Neuronal stem cell (in vitro differentiated cells): ENCODE measurements at regions not wholly inside any gene's neighbourhood (a gene's known extent, or its start where the extent isn't known, plus 50 kb on each side); places are given as distances from the start of the nearest gene placed in this dataset.

ENCODE experiments used
- DNase-seq: peaks from one replicate; pipeline ENCODE4 v3.0.0-alpha.2; 2013; ENCODE audit warnings: low spot score
- H2AFZ ChIP-seq: one replicate; pipeline ENCODE4 v1.6.1; 2013; ENCODE audit warnings: mild to moderate bottlenecking, low read length, inconsistent platforms
- H2AK5ac ChIP-seq: 2 replicates; pipeline ENCODE4 v1.6.1; 2013; ENCODE audit warnings: low read depth, mild to moderate bottlenecking, inconsistent platforms, low read length, moderate library complexity, mixed read lengths
- H2BK120ac ChIP-seq: 2 replicates; pipeline ENCODE4 v1.6.1; 2013; ENCODE audit warnings: low read depth, mild to moderate bottlenecking, inconsistent platforms, low read length, moderate library complexity, mixed read lengths
- H2BK12ac ChIP-seq: one replicate; pipeline ENCODE4 v1.6.1; 2013; ENCODE audit warnings: low read length, inconsistent platforms
- H2BK15ac ChIP-seq: 2 replicates; pipeline ENCODE4 v1.6.1; 2013; ENCODE audit warnings: mild to moderate bottlenecking, low read length, inconsistent platforms, mixed read lengths
- H2BK5ac ChIP-seq: one replicate; pipeline ENCODE4 v1.6.1; 2013; ENCODE audit warnings: inconsistent platforms, mild to moderate bottlenecking, low read length, moderate library complexity
- H3K14ac ChIP-seq: one replicate; pipeline ENCODE4 v1.6.1; 2013; ENCODE audit warnings: low read length, inconsistent platforms
- H3K18ac ChIP-seq: 2 replicates; pipeline ENCODE4 v1.6.1; 2013; ENCODE audit warnings: low read length, inconsistent platforms
- H3K23ac ChIP-seq: 2 replicates; pipeline ENCODE4 v1.6.1; 2013; ENCODE audit warnings: low read depth, mild to moderate bottlenecking, mixed read lengths, low read length, inconsistent platforms; ENCODE audit not compliant: poor library complexity
- H3K27ac ChIP-seq: replicated peaks from 3 replicates; pipeline ENCODE4 v1.5.1; 2013; ENCODE audit warnings: low read length, inconsistent platforms
- H3K27me3 ChIP-seq, 3 experiments: 2 replicates each; pipeline ENCODE4 v1.6.1; 2013; ENCODE audit warnings: low read length in 3 of 3, mild to moderate bottlenecking in 2 of 3, inconsistent platforms in 1 of 3, low read depth in 1 of 3, mixed read lengths in 1 of 3, moderate library complexity in 1 of 3; ENCODE audit not compliant: control insufficient read depth in 3 of 3, insufficient read depth in 3 of 3
- H3K36me3 ChIP-seq, 2 donors: replicated peaks in 1 of 2; 2 replicates each; pipeline ENCODE4 v1.6.1; 2013; ENCODE audit warnings: low read length in 2 of 2; ENCODE audit not compliant: control insufficient read depth in 2 of 2, insufficient read depth in 2 of 2
- H3K4ac ChIP-seq: 2 replicates; pipeline ENCODE4 v1.6.1; 2013; ENCODE audit warnings: inconsistent platforms, mild to moderate bottlenecking, low read length, moderate library complexity
- H3K4me1 ChIP-seq, 2 donors: 1 replicate in 1 of 2; 2 replicates in 1 of 2; pipeline ENCODE4 v1.6.1; 2013; ENCODE audit warnings: low read length in 2 of 2, low read depth in 1 of 2; ENCODE audit not compliant: control insufficient read depth in 2 of 2, insufficient read depth in 1 of 2
- H3K4me2 ChIP-seq: one replicate; pipeline ENCODE4 v1.6.1; 2013; ENCODE audit warnings: mild to moderate bottlenecking, low read length, inconsistent platforms; ENCODE audit not compliant: insufficient read depth, poor library complexity, severe bottlenecking
- H3K4me3 ChIP-seq, 2 donors: 2 replicates each; pipeline ENCODE4 v1.5.1; 2013; ENCODE audit warnings: low read length in 2 of 2, mild to moderate bottlenecking in 2 of 2, inconsistent platforms in 1 of 2, moderate library complexity in 1 of 2
- H3K79me1 ChIP-seq: one replicate; pipeline ENCODE4 v1.6.1; 2013; ENCODE audit warnings: low read depth, mild to moderate bottlenecking, inconsistent platforms, low read length, moderate library complexity
- H3K9ac ChIP-seq: one replicate; pipeline ENCODE4 v1.6.1; 2013; ENCODE audit warnings: mild to moderate bottlenecking, low read depth, low read length, inconsistent platforms; ENCODE audit not compliant: poor library complexity
- H3K9me3 ChIP-seq, 2 donors: replicated peaks in 1 of 2; 2 replicates each; pipeline versions ENCODE3 to v1.6.1; 2013; ENCODE audit warnings: low read length in 2 of 2, mild to moderate bottlenecking in 2 of 2, inconsistent platforms in 1 of 2, low read depth in 1 of 2, mixed read lengths in 1 of 2, moderate library complexity in 1 of 2; ENCODE audit not compliant: control insufficient read depth in 2 of 2, insufficient read depth in 1 of 2
- H4K8ac ChIP-seq: one replicate; pipeline ENCODE4 v1.6.1; 2013; ENCODE audit warnings: low read depth, mild to moderate bottlenecking, inconsistent platforms, low read length, moderate library complexity
- H4K91ac ChIP-seq: one replicate; pipeline ENCODE4 v1.6.1; 2013; ENCODE audit warnings: low read length, low read depth, mild to moderate bottlenecking, inconsistent platforms; ENCODE audit not compliant: poor library complexity
- WGBS, 2 donors: extraction: QIAGEN DNeasy Blood & Tissue Kit; methylation state at CpG; one replicate each; pipeline ENCODE4 v1.1.7; 2013; ENCODE audit warnings: missing lambda C conversion rate in 2 of 2, mixed read lengths in 1 of 2; ENCODE audit not compliant: insufficient read length in 2 of 2, insufficient replicate concordance in 1 of 2; ENCODE audit errors: extremely low coverage in 2 of 2; 5-methylcytosine and 5-hydroxymethylcytosine counted together

GRCh38 chr3:65042675-65043074 lies 354.9 kb upstream of the ADAMTS9 start:
- Histone ChIP-seq H3K4ac (no peak overlapping the region), H3K9ac (no peak overlapping the region), H2AK5ac (no peak overlapping the region), H3K27me3 (no peaks in the 10 kb centered on the region), H2AFZ (no peak overlapping the region), H3K14ac (no peak overlapping the region), H2BK15ac (no peak overlapping the region), H3K18ac (no peak overlapping the region), H3K36me3 (no peaks in the 10 kb centered on the region), H3K4me2 (no peak overlapping the region), H3K4me1 (peaks cover 4 to 5% of the 10 kb centered on the region in 2 donors), H2BK120ac (no peak overlapping the region), H4K8ac (no peak overlapping the region), H4K91ac (no peak overlapping the region), H3K4me3 (no peak overlapping the region), H2BK12ac (no peak overlapping the region), H3K27ac (no peak overlapping the region), H3K23ac (no peak overlapping the region), H3K79me1 (no peaks in the 10 kb centered on the region), H2BK5ac (no peak overlapping the region), H3K9me3 (peaks cover 0 to 5% of the 10 kb centered on the region in 2 donors)
- no CpG with 5 or more reads among the region's 3 CpGs for WGBS, 2 donors
- DNase-seq = no peak

GRCh38 chr3:65039754-65040210 lies 352.0 kb upstream of the ADAMTS9 start:
- Histone ChIP-seq H3K18ac (no peak overlapping the region), H2BK120ac (no peak overlapping the region), H3K79me1 (no peaks in the 10 kb centered on the region), H3K36me3 (no peaks in the 10 kb centered on the region), H3K4me1 (peaks cover 4 to 5% of the 10 kb centered on the region in 2 donors), H2AK5ac (no peak overlapping the region), H4K91ac (no peak overlapping the region), H3K4ac (no peak overlapping the region), H2BK12ac (no peak overlapping the region), H3K4me3 (no peak overlapping the region), H3K9ac (no peak overlapping the region), H2BK15ac (no peak overlapping the region), H2AFZ (peak overlapping the region; percentile 3), H2BK5ac (no peak overlapping the region), H3K23ac (no peak overlapping the region), H3K9me3 (no peaks in the 10 kb centered on the region), H3K4me2 (no peak overlapping the region), H3K27ac (no peak overlapping the region), H4K8ac (no peak overlapping the region), H3K27me3 (no peaks in the 10 kb centered on the region), H3K14ac (no peak overlapping the region)
- no CpG with 5 or more reads among the region's 6 CpGs for WGBS, 2 donors
- DNase-seq = no peak

GRCh38 chr3:65037861-65038260 lies 350.1 kb upstream of the ADAMTS9 start:
- Histone ChIP-seq H2AFZ (no peak overlapping the region), H3K9me3 (no peaks in the 10 kb centered on the region), H3K18ac (no peak overlapping the region), H2BK5ac (no peak overlapping the region), H3K27me3 (no peaks in the 10 kb centered on the region), H3K4me1 (peaks cover 4 to 5% of the 10 kb centered on the region in 2 donors), H4K8ac (no peak overlapping the region), H3K4ac (no peak overlapping the region), H3K4me2 (no peak overlapping the region), H2BK12ac (no peak overlapping the region), H3K79me1 (no peaks in the 10 kb centered on the region), H3K4me3 (no peak overlapping the region), H3K9ac (no peak overlapping the region), H3K14ac (no peak overlapping the region), H4K91ac (no peak overlapping the region), H2BK15ac (no peak overlapping the region), H2AK5ac (no peak overlapping the region), H3K23ac (no peak overlapping the region), H3K36me3 (no peaks in the 10 kb centered on the region), H2BK120ac (no peak overlapping the region), H3K27ac (no peak overlapping the region)
- no CpG with 5 or more reads among the region's 2 CpGs for WGBS, 2 donors
- DNase-seq = no peak

GRCh38 chr3:65035246-65035645 lies 347.4 kb upstream of the ADAMTS9 start:
- Histone ChIP-seq H2BK15ac (no peak overlapping the region), H3K23ac (no peak overlapping the region), H3K9me3 (peaks cover 0 to 2% of the 10 kb centered on the region in 2 donors), H3K9ac (no peak overlapping the region), H3K4me1 (peaks cover 4 to 5% of the 10 kb centered on the region in 2 donors), H3K4me2 (no peak overlapping the region), H4K91ac (no peak overlapping the region), H3K18ac (no peak overlapping the region), H3K27me3 (no peaks in the 10 kb centered on the region), H3K79me1 (no peaks in the 10 kb centered on the region), H2AK5ac (no peak overlapping the region), H4K8ac (no peak overlapping the region), H3K14ac (no peak overlapping the region), H3K36me3 (no peaks in the 10 kb centered on the region), H2BK120ac (no peak overlapping the region), H3K4ac (no peak overlapping the region), H2AFZ (no peak overlapping the region), H3K27ac (no peak overlapping the region), H2BK12ac (no peak overlapping the region), H2BK5ac (no peak overlapping the region), H3K4me3 (no peak overlapping the region)
- WGBS, 2 donors = no CpG with 5 or more reads among the region's 2 CpGs
- DNase-seq = no peak
